H1 (cell line): ENCODE measurements at regions not wholly inside any gene's neighbourhood (a gene's known extent, or its start where the extent isn't known, plus 50 kb on each side); places are given as distances from the start of the nearest gene placed in this dataset.

Experiments used
- CEBPB ChIP-seq: IDR thresholded peaks from 2 replicates; pipeline ENCODE4 v1.6.1; 2012; ENCODE audit warnings: low read depth, low read length
- CTCF ChIP-seq, 3 experiments: IDR thresholded peaks; 1 replicate in 2 of 3; 2 replicates in 1 of 3; pipeline versions ENCODE4 v1.5.1 to v1.6.1; 2011; ENCODE audit warnings: low read length in 3 of 3, mild to moderate bottlenecking in 3 of 3, inconsistent platforms in 2 of 3, low read depth in 1 of 3, moderate library complexity in 1 of 3; ENCODE audit not compliant: insufficient read depth in 1 of 3; ENCODE audit errors: control extremely low read depth in 1 of 3
- EZH2 ChIP-seq: fragments of 200-600 bp; sonication (generic); IDR thresholded peaks from 2 replicates; pipeline ENCODE4 v1.7.1; 2012; ENCODE audit warnings: low read depth, mild to moderate bottlenecking, moderate library complexity, low read length, inconsistent platforms; ENCODE audit not compliant: severe bottlenecking
- FOSL1 ChIP-seq: IDR thresholded peaks from 2 replicates; pipeline ENCODE4 v1.6.1; 2011; ENCODE audit warnings: mild to moderate bottlenecking, low read depth, low read length, moderate library complexity; ENCODE audit not compliant: insufficient read depth
- MAFK ChIP-seq: IDR thresholded peaks from 2 replicates; pipeline ENCODE4 v1.6.1; 2012; ENCODE audit warnings: low read depth, mild to moderate bottlenecking, improper control_type of control experiment, low read length
- POLR2A ChIP-seq, 2 experiments: IDR thresholded peaks; 1 replicate in 1 of 2; 2 replicates in 1 of 2; pipeline ENCODE4 v1.6.1; 2011; ENCODE audit warnings: low read depth in 2 of 2, low read length in 2 of 2, mild to moderate bottlenecking in 2 of 2; ENCODE audit errors: control extremely low read depth in 1 of 2
- RNF2 ChIP-seq: fragments of 200-900, 300-1000 bp; sonication (generic); IDR thresholded peaks from 2 replicates; pipeline ENCODE4 v1.7.1; 2016; ENCODE audit warnings: borderline replicate concordance, low read depth, mild to moderate bottlenecking, antibody characterized with exemption, low read length; ENCODE audit not compliant: poor library complexity, severe bottlenecking; ENCODE audit errors: missing control alignments
- SRF ChIP-seq: IDR thresholded peaks from 2 replicates; pipeline ENCODE4 v1.6.1; 2011; ENCODE audit warnings: mild to moderate bottlenecking, low read depth, low read length, moderate library complexity
- TAF1 ChIP-seq: IDR thresholded peaks from 2 replicates; pipeline ENCODE4 v1.6.1; 2011; ENCODE audit warnings: mild to moderate bottlenecking, low read depth, low read length
- TEAD4 ChIP-seq: IDR thresholded peaks from 2 replicates; pipeline ENCODE4 v1.6.1; 2012; ENCODE audit warnings: low read depth, low read length, inconsistent platforms, mixed read lengths

GRCh38 chr10:3363311-3364045 lies 190.9 kb upstream of the PITRM1 start:
- TF ChIP-seq FOSL1 (no peak), CTCF (IDR thresholded peaks at IDR 0.05; ENCODE audit: control extremely low read depth in 1 of 3, insufficient read depth in 1 of 3, low read depth in 1 of 3, low read length in 3 of 3) (no peak), CEBPB (no peak), TEAD4 (no peak), EZH2 (no peak), MAFK (no peak), RNF2 (no peak), POLR2A (IDR thresholded peaks at IDR 0.05; ENCODE audit: control extremely low read depth in 1 of 2, low read depth in 2 of 2, low read length in 2 of 2) (no peak), TAF1 (no peak), SRF (no peak)
